ENCODE measurements at regions not wholly inside any gene's neighbourhood (a gene's known extent, or its start where the extent isn't known, plus 50 kb on each side); places are given as distances from the start of the nearest gene placed in this dataset.

GRCh38 chr14:31934767-31935266 lies 142.3 kb upstream of the ARHGAP5 start (continued):
- no peak for TF ChIP-seq CHD7 (IDR thresholded peaks at IDR 0.05; ENCODE audit: insufficient replicate concordance, low read length)
- no peak for TF ChIP-seq CHD2 (IDR thresholded peaks at IDR 0.05; ENCODE audit: low read length)

All from H1 (cell line).